ENCODE measurements at regions not wholly inside any gene's neighbourhood (a gene's known extent, or its start where the extent isn't known, plus 50 kb on each side); places are given as distances from the start of the nearest gene placed in this dataset.
"Not testable (repeated sequence)": the region's sequence is repeated elsewhere in the genome, so short reads cannot be mapped to it uniquely, and the experiment has no call there.

GRCh38 chr13:22945321-22946226, 235.2 kb upstream of the SGCG start:
- intact Hi-C loops (cut with DNase I) = no loop called here
- no peak for DNase-seq
- ATAC-seq (ENCODE audit: poor library complexity) = no peak

DNA sequence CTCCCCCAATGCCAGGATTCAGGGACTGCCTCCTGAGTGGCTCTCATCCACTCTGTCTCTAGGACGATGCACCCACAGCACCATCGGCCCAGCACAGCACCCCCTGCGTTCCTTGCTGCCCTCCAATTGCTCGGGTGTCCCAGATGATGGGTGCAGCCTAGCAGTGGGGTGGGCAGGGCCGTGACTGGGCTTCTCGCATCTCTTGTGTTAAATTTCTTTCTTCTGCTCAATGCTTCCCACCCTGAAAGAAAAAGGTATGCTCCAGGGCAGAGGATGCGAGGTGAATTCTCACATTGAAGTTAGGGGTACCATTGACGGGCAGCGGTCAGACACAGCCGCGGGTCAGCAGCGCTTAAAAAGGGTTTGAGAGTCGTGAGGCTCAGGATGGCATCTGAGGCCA, 232.4 kb upstream of the SGCG start:
- no peak for ATAC-seq (ENCODE audit: poor library complexity)
- intact Hi-C loops (cut with DNase I) = no loop called here

GRCh38 chr13:22952018-22952417, 228.8 kb upstream of the SGCG start:
- DNase-seq; intact Hi-C loops (cut with DNase I); ATAC-seq (ENCODE audit: poor library complexity): not testable (repeated sequence)

More for the DNA sequence above, 232.4 kb upstream of the SGCG start:
- no peak for DNase-seq

- intact Hi-C loops (cut with DNase I); DNase-seq; ATAC-seq (ENCODE audit: poor library complexity): not testable (repeated sequence)
Observed at GRCh38 chr13:22955147-22955546, 225.6 kb upstream of the SGCG start.

GRCh38 chr13:22956456-22957115, 224.2 kb upstream of the SGCG start:
- DNase-seq (peak; percentile 59), ATAC-seq (ENCODE audit: poor library complexity) (peak; percentile 80)
- intact Hi-C loops (cut with DNase I) = not testable (repeated sequence)

GRCh38 chr13:22959859-22960258, 220.9 kb upstream of the SGCG start:
- ATAC-seq (ENCODE audit: poor library complexity); DNase-seq; intact Hi-C loops (cut with DNase I): not testable (repeated sequence)

GRCh38 chr13:22960827-22961226, 220.0 kb upstream of the SGCG start:
- no peak for ATAC-seq (ENCODE audit: poor library complexity)

GRCh38 chr13:22961342-22961741, 219.4 kb upstream of the SGCG start:
- DNase-seq; ATAC-seq (ENCODE audit: poor library complexity); intact Hi-C loops (cut with DNase I): not testable (repeated sequence)

More at GRCh38 chr13:22960827-22961226, 220.0 kb upstream of the SGCG start:
- intact Hi-C loops (cut with DNase I) = no loop called here
- no peak for DNase-seq

- DNase-seq = no peak
- ATAC-seq (ENCODE audit: poor library complexity) = no peak
- intact Hi-C loops (cut with DNase I) = no loop called here
Observed at GRCh38 chr13:22961835-22962537, 218.8 kb upstream of the SGCG start.

DNA sequence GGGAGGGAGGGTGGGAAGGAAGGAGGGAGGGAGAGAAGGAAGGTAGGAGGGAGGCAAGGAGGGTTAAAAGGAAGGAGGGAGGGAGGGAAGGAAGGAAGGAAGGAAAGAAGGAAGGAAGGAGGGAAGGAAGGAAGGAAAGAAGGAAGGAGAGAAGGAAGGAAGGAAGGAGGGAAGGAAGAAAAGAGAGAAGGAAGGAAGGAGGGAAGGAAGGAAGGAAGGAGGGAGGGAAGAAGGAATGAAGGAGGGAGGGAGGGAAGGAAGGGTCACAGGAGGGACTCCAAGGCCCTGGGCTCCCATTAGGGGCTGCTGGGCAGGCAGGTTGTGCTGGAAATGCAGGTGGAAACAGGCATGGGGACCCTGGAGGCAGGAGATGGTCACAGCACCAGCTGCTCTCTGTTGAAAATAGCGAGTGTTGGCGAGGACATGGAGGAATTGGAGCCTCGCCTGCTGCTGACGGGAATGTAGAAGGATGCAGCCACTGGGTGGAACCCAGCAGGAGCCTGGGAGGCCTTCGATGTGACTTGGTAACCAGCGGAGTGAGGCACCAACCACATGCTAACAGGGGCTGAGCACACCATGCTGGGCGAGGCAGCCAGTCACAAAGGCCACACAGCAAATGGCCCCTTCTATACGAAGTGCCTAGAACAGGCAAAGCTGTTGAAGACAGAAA, 217.3 kb upstream of the SGCG start:
- ATAC-seq (ENCODE audit: poor library complexity) = peak; percentile 43
- DNase-seq = peak; percentile 61
- intact Hi-C loops (cut with DNase I) = not testable (repeated sequence)

GRCh38 chr13:22964245-22964966, 216.4 kb upstream of the SGCG start:
- intact Hi-C loops (cut with DNase I) = no loop called here
- ATAC-seq (ENCODE audit: poor library complexity) (no peak), DNase-seq (no peak)

DNA sequence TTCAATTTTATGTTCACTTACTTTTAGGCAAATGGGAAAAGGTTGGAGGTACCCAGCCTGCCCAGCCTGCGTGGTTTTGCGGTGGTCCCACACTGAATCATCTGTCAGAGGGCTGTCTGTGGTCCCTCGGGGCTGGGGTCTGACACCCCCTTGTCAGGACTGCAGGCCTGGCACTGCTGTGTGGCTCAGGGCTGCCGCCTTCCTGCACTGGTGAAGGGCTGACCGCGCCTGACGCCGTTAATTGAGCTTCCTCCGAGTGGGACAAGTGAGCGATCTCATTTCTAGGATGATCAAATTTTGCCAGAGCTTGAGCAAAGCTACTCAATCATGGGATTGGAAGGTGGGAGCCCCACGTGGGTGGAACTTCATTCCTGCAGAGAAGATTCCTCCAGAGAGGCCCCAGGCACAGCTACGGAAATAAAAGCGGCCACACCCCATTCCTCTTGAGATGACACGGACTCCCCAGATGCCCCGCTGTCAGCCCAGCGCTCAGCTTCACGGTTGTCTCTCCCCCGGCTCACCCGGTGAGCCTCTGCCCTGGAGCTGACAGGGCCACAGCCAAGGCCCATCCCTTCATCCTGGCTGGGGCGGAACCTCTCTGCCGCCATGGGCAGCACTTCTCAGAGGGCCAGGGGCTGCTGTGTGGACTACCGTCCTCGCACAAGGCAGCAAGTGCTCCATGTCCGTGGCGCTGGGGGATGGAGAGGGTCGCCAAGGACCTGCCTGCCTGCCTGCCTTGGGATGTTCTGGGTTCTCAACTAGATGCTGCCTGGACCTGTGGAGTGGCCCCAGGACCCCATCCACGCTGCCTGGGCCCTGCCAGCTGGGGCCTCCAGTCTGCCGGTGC, 215.5 kb upstream of the SGCG start:
- ATAC-seq (ENCODE audit: poor library complexity); intact Hi-C loops (cut with DNase I); DNase-seq: not testable (repeated sequence)

- ATAC-seq (ENCODE audit: poor library complexity); DNase-seq; intact Hi-C loops (cut with DNase I): not testable (repeated sequence)
Observed at GRCh38 chr13:22965858-22966239, 214.9 kb upstream of the SGCG start.

DNA sequence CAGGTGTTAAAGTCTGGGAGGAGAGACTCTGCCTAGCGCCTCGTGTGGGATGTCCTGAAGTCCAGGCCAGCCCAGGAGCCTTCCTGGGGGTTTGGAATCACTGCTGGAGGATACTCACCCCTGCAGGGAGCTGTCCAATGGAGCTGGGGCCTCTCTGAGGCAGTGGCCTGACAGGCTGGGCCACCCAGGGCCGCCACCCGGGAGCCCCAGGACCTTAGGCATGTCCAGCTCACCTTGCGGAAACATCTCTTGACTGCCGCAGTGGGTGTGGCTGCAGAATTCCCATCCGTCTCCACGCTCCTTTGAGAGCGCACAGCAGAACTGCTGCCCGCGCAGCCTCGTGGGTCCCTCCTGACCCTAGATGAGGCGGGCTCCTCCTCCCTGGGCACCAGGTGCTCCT, 214.0 kb upstream of the SGCG start:
- ATAC-seq (ENCODE audit: poor library complexity); intact Hi-C loops (cut with DNase I); DNase-seq: not testable (repeated sequence)

GRCh38 chr13:22967669-22968068, 213.1 kb upstream of the SGCG start:
- no peak for ATAC-seq (ENCODE audit: poor library complexity)
- intact Hi-C loops (cut with DNase I) = no loop called here
- DNase-seq = no peak

DNA sequence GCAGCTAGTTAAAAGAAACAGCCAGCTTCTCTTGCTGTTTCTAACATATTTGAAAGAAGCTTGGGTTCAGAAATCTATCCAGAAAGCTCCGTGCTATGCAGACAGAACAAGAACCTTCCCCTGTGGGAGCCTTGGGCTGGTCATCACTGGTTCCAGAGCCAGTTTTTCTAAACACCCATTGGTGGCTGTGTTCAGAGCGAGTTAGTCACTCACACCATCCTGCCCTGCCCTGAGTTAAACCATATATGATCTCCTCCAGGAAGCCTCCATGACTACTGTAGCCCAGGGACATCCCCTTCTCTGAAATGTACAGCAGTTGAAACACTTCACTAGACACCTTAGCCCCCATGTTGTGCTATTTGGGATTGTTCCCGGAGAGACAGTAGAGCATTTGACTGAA, 200.8 kb upstream of the SGCG start:
- intact Hi-C loops (cut with DNase I) = no loop called here
- DNase-seq (no peak), ATAC-seq (ENCODE audit: poor library complexity) (no peak)

DNA sequence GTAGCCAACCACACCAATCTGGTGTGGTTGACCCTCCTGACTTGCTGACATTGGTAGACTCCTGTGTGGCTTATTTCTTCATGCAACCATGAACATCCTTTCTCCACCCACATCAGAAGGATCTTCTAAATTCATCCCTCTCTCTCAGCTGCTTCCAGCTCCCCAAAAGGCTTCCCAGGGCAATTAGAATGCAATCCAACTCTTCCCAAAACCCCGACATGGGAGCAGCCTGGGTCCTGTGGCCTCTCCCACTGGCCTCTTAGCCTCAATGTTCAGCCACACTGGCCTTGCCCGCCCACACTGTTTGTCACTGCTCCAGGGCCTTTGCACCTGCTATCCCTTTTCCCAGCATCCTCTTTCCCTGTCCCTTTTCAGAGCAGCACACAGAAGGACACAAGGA, 199.8 kb upstream of the SGCG start:
- intact Hi-C loops (cut with DNase I) = no loop called here

More for the DNA sequence above, 199.8 kb upstream of the SGCG start:
- no peak for ATAC-seq (ENCODE audit: poor library complexity)
- DNase-seq = no peak
